ENCODE measurements at regions not wholly inside any gene's neighbourhood (a gene's known extent, or its start where the extent isn't known, plus 50 kb on each side); places are given as distances from the start of the nearest gene placed in this dataset.
A peak's percentile ranks its signal among the peaks of the same experiment; 100 is the strongest.
"Not testable (repeated sequence)": the region's sequence is repeated elsewhere in the genome, so short reads cannot be mapped to it uniquely, and the experiment has no call there.

DNA sequence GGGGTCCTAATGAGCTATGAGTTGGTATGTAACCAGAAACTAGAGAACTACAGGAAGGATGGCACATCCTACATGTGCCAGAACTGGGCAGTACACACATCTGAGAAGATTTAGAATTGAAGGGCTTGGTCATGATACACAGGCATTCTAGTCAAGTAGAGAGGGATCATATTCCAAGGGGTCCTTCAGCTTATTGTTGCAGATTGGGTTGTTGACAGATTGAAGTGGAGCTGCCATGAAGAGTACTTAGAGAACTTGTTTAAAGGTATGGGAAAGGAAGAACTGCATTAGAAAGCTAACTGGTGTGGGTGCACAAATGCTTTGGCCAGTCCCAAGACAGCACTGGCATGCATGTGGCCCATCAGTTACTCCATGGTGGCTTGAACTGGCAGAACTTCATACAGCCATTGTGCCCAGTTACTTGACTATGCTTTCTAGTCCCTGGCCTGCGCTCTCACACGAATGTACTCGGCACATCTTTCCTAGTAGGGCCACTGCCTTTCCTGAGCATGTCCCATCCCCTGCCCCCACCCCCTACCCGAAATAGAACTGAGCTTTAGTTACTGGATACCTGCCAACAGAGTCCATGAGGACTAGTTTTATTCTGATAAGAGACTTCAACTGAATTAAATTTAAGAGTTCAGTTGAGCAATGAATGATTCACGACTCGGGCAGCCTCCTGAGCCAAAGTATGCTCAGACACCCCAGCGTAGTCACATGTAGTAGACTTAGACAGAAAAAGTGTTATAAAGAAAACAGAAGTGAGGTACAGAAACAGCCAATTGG is 64.0 kb downstream of the CCNG2 start:
- DNase-seq: peak; percentile 35

- DNase-seq: no peak
Measured at GRCh38 chr4:77225022-77225421, 68.0 kb downstream of the CCNG2 start.

- DNase-seq: no peak
Measured at GRCh38 chr4:77226939-77227705, 70.1 kb downstream of the CCNG2 start.

DNA sequence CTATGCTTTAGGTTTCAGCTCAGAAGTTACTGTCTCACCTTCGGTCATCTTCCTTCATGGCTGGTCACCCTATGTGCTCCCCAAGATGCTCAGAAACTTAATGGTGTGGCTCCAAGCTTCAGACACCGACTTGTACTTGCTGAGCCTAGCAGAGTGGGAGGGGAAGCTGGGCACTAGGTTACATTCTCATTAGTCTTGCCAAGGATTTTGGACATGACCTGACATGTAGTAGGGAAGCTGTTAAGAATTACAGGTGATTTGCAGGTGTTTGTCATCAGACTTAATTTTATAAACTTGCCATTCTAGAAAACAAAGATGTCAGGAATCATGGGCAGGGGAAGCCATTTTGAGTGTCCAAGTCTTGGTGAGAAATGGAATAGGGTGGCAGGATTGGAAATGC is 72.4 kb downstream of the CCNG2 start:
- no peak for DNase-seq

GRCh38 chr4:77232653-77233052 is 75.6 kb downstream of the CCNG2 start:
- no peak for DNase-seq

DNA sequence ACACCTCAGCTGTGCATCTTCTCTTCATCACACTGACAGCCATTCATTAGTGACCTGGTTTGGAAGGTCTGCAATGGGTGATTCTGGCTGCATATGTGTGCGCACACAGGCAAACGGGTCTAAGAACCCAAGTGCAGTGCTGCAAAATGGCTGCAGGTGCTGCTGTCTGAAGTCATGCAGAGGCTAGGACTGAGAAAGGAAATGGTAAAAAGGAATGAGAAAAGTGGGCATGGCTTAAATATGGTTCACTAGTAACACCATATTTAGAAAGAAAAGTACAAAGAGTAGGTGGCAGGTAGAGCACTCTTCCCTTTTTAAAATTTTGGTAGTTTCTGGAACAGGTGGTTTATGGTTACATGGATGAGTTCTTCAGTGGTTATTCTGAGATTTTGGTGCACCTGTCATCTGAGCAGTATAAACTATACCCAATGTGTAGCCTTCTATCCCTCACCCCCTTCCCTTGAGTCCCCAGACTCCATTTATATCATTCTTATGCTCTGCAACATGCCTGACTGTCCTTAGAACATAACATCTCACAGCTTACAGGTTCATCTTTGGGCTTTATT is 78.4 kb downstream of the CCNG2 start:
- no peak for DNase-seq

DNA sequence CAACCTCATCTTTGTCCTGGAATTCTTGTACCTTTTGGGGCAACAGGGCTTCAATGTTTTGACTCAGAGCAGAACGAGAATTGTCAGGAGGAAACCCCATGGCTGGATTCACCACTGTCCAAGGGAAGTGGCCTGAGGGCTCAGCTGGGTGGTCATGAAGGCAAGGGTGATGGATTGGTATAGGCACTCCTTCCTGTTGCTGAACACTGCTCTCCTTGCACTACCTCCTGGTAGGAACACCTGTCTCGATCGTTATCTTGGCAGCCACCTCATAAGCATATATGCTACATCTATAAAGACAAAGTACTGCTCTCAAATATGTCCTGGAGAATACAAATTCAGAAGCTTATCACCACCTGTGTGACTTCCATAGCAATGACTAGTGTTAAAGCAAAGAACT is 79.8 kb downstream of the CCNG2 start:
- DNase-seq: no peak

GRCh38 chr4:77240469-77241066 is 83.6 kb downstream of the CCNG2 start:
- DNase-seq: peak; percentile 25

DNA sequence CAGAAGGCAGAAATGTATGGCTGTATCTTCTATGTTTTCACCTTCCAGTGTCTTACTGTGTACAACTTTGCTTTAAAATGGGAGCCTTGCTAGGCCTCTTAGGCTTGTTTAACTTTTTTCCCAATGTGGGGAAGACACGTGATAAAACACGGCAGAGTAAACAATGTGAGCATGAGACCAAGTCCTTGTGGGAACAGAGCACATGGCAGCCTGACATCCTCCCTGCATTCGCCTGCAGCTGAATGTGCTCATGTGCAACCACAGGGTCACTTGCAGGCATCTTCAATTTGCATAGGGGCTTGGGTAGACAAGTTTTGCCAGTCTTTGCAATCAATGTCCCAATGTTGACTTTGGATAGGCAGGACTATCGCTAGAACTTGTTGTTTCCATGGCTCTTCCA is 91.8 kb downstream of the CCNG2 start:
- no peak for DNase-seq

GRCh38 chr4:77251751-77252150 is 94.7 kb downstream of the CCNG2 start:
- DNase-seq: no peak

DNA sequence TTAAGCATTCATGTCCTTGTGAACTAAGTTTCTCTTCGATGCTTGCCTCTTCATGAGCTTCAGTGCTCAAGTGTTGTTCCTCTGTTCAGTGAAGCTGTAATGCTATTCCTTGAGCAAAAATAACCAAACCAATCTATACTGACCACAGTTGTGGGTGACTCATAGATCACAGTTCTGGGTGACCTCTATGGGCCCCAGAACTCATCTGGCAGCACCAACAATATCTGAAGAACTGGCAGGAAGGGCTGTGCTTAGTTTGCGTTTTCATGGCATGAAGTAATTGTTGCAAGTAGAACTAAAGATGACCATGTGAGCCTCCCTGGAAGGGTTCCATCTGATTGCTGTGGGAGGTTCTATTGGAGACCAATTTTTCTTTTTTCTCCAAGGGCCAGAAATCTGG is 106.2 kb downstream of the CCNG2 start:
- DNase-seq: no peak

DNA sequence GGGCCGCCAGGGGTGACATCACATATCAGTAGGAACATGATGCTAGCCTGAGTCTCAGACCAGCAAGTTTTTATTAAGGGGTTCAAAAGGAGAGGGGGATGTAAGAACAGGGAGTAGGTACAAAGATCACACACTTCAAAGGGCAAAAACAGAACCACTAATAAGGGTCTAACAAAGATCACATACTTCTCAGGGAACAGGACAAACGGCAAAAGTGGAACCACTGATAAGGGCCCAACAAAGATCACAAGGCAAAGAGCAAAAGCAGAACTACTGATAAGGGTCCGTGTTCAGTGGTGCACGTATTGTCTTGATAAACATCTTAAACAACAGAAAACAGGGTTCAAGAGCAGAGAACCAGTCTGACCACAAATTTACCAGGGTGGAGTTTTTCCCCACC is 107.0 kb downstream of the CCNG2 start:
- DNase-seq: not testable (repeated sequence)

DNA sequence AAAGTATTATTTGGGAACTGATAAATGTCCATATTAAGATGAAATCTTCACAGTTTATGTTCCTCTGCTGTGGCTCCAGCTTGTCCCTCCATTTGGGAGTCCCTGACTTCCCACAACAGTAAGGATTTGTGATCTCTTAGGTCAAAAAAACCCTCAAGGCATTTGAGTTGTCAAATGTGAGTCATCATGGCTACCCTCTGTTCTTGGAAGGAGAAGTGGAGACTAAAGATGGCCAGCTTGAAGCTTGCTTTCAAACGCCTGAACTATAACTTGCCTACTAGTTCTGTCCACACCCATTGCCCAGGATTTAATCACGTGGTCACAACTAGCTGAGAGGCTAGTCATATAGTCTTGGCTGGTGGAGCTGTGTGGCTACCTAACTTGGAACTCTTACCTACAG is 107.8 kb downstream of the CCNG2 start:
- DNase-seq: no peak

DNA sequence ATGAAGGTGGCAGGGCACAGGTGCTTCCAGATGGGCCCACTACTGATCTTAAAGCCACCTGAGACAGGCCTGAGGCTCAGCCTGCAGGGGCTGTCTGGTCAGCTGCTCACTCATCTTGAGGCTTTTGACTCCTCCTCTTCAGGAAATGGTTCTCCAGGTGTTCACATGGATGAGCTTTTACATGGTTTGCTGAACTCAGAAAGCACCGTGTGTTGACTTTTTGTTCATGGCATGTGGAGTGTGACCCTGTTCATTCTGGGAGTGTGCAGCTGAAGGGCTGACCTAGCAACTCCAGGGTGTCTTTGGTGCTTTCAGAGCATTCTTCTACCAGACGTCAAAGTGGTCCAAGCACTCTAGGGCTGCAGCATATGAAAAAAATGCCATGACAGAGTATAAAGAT is 111.1 kb downstream of the CCNG2 start:
- DNase-seq: peak; percentile 69

- no peak for DNase-seq
Measured at GRCh38 chr4:77269505-77269904, 112.5 kb downstream of the CCNG2 start.

- no peak for DNase-seq
Measured at GRCh38 chr4:77273412-77273811, 116.4 kb downstream of the CCNG2 start.

- DNase-seq: not testable (repeated sequence)
Measured at GRCh38 chr4:77279114-77279513, 122.1 kb downstream of the CCNG2 start.

GRCh38 chr4:77282305-77282704 is 125.3 kb downstream of the CCNG2 start:
- no peak for DNase-seq

DNA sequence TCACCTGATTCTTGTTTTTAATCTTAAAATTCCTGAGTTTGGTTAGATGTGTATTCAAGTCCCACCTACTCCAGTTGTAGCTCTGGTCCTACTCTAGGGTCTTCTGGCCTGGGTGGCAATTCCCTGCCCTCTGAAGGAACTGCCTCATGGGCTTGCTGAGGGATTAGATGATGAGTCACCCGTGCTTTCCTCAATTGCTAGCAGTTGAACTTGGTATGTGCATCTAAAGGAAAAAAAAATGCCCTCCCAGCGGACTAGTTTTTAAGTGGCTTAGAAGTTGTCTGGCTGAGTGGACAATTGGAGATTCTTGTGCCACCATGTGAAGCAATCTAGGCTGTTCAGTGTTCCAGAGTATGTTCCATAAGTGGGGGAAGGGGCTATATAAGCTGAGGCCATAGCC is 127.0 kb downstream of the CCNG2 start:
- no peak for DNase-seq

GRCh38 chr4:77286906-77287305 is 129.9 kb downstream of the CCNG2 start:
- DNase-seq: no peak

GRCh38 chr4:77293426-77293825 is 136.4 kb downstream of the CCNG2 start:
- no peak for DNase-seq

- DNase-seq: not testable (repeated sequence)
Measured at GRCh38 chr4:77300996-77301395, 144.0 kb downstream of the CCNG2 start.

DNA sequence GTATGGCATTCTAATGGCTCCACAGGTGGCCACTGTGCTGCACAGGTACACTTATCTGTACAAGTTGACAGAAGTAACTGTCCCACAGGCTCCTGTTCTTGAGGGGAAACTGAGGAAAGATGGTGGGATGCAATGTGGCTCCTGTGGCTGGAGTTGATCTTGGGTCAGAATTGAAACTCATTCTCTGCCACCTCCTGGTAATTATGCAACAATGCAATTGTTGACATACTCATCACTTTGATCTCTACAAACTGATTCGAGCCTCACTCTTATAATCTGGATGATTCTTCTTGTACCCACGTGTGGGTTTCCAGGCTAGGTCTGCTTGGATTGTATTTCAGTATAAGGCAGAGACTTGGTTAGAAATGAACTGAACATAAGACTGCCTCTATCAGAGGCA is 148.8 kb downstream of the CCNG2 start:
- no peak for DNase-seq

DNA sequence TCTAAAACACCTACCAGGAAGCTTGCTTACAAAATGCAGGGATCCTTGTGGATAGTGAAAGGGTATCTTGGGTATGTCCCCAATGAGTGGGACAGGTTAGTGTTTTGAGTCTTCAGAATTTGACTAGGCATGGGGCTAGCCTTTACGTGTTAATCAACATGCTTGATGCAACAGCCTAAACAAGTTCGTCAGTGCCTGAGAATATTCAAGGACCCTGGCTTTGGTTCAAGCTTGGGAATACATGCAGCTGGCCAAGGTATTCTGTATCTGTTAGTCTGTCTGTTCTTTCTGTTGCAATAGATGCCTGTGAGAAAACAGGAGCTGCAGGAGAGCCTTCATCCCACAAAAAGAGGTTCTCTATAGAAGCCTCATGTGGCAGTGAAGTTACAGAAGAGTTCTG is 149.5 kb downstream of the CCNG2 start:
- DNase-seq: no peak

All from DMS79 treated with DMSO at 0.1 percent for 48 hours (cell line).